ENCODE measurements at regions not wholly inside any gene's neighbourhood (a gene's known extent, or its start where the extent isn't known, plus 50 kb on each side); places are given as distances from the start of the nearest gene placed in this dataset.

- TF ChIP-seq, protein P1, sequence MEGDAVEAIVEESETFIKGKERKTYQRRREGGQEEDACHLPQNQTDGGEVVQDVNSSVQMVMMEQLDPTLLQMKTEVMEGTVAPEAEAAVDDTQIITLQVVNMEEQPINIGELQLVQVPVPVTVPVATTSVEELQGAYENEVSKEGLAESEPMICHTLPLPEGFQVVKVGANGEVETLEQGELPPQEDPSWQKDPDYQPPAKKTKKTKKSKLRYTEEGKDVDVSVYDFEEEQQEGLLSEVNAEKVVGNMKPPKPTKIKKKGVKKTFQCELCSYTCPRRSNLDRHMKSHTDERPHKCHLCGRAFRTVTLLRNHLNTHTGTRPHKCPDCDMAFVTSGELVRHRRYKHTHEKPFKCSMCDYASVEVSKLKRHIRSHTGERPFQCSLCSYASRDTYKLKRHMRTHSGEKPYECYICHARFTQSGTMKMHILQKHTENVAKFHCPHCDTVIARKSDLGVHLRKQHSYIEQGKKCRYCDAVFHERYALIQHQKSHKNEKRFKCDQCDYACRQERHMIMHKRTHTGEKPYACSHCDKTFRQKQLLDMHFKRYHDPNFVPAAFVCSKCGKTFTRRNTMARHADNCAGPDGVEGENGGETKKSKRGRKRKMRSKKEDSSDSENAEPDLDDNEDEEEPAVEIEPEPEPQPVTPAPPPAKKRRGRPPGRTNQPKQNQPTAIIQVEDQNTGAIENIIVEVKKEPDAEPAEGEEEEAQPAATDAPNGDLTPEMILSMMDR (IDR thresholded peaks at IDR 0.05; ENCODE audit: low read depth, low read length), result no peak
- no peak overlapping the region for H3K4me3 ChIP-seq (ENCODE audit: low read depth, low read length)
These were observed 175.5 kb downstream of the NXNL2 start for GRCh38 chr9:88710449-88710848.

DNA sequence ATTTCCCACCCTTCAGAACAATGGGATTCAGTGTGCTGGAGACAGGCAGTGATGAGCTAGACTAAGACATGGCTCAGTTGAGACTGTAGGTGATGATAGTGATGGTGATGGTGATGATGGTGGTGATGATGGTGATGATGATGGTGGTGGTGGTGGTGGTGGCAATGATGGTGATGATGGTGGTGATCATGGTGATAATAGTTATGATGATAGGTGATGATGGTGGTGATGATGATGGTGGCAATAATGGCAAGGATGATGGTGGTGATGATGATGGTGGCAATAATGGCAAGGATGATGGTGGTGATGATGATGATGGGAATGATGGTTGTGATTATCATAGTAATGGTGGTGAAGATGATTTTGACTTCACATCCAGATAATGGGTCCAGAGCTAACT is 176.7 kb downstream of the NXNL2 start:
- no peak overlapping the region for H3K4me3 ChIP-seq (ENCODE audit: low read depth, low read length)
- TF ChIP-seq, protein P1 (IDR thresholded peaks at IDR 0.05; ENCODE audit: low read depth, low read length), result no peak

DNA sequence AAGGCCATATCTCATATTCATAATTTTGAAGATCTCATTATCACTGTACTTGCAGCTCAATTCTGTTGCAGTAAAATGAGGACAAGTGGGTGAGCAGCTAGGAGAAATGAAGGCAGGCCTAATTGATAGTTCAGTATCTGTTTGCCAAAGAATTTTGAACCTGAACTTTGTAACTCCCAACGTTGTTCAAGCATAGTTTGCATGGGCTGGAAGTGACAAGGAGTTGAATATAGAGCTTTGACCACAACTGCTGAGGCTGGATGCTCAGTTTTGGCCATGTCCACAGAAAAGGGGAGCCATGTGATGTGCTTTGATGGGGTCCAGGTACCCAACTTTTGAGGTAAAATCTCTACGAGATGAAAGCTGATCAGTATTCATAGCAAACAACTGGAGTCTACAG is 177.5 kb downstream of the NXNL2 start:
- TF ChIP-seq, protein P1 (IDR thresholded peaks at IDR 0.05; ENCODE audit: low read depth, low read length), result no peak
- no peak overlapping the region for H3K4me3 ChIP-seq (ENCODE audit: low read depth, low read length)

GRCh38 chr9:88713010-88713409 is 178.0 kb downstream of the NXNL2 start:
- TF ChIP-seq, protein P1 (IDR thresholded peaks at IDR 0.05; ENCODE audit: low read depth, low read length), result no peak
- no peak overlapping the region for H3K4me3 ChIP-seq (ENCODE audit: low read depth, low read length)

- no peak overlapping the region for H3K4me3 ChIP-seq (ENCODE audit: low read depth, low read length)
- TF ChIP-seq, protein P1 (IDR thresholded peaks at IDR 0.05; ENCODE audit: low read depth, low read length), result no peak
These were observed 181.8 kb downstream of the NXNL2 start for GRCh38 chr9:88716596-88717290.

DNA sequence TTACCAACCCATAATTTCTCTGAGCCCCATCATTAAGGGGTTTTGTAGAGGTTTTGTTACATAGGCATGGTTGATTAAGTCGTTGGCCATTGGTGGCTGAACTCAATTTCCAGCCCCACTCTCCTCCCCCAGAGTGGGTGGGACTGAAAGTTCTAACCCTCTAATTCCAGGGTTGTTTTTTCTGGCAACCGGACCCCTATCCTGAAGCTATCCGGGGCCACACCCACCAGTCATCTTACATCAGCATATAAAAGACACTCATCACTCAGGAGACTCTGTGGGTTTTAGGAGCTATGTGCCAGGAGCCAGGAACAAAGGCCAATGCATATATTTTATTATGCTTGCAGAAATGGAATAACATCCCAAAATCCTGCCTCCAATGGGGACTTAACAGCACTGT is 186.0 kb downstream of the NXNL2 start:
- TF ChIP-seq, protein P1 (IDR thresholded peaks at IDR 0.05; ENCODE audit: low read depth, low read length), result no peak
- no peak overlapping the region for H3K4me3 ChIP-seq (ENCODE audit: low read depth, low read length)

- TF ChIP-seq, protein P1 (IDR thresholded peaks at IDR 0.05; ENCODE audit: low read depth, low read length), result no peak
- no peak overlapping the region for H3K4me3 ChIP-seq (ENCODE audit: low read depth, low read length)
These were observed 186.7 kb downstream of the NXNL2 start for GRCh38 chr9:88721495-88722279.

Measured in WI38 (cell line).